HEK293 (cell line): ENCODE measurements at regions not wholly inside any gene's neighbourhood (a gene's known extent, or its start where the extent isn't known, plus 50 kb on each side); places are given as distances from the start of the nearest gene placed in this dataset.

ENCODE experiments used
- CTCF ChIA-PET: fragments of 350-600 bp; formaldehyde crosslinking; extraction: SDS; loops from one replicate; lab custom pipeline; 2021; ENCODE audit warnings: antibody characterized with exemption; lab: Yijun Ruan, JAX
- POLR2A ChIA-PET: fragments of 300-600 bp; formaldehyde crosslinking; extraction: SDS; loops from one replicate; lab custom pipeline; 2020; ENCODE audit warnings: antibody characterized with exemption, inconsistent platforms; lab: Yijun Ruan, JAX
- H3K27ac ChIP-seq: fragments of 200-500 bp; sonication (Bioruptor generic); 2 replicates; pipeline ENCODE4 v1.5.1; 2014; ENCODE audit warnings: low read depth, low read length, control low read depth, inconsistent platforms; ENCODE audit errors: extremely low read depth
- H3K36me3 ChIP-seq, 2 experiments: fragments of 200-500 bp in 1 of 2; sonication (Bioruptor generic) in 1 of 2; 1 replicate in 1 of 2; 2 replicates in 1 of 2; pipeline ENCODE4 v1.5.1; 2014 to 2017; ENCODE audit warnings: inconsistent platforms in 2 of 2, low read length in 2 of 2; ENCODE audit not compliant: control insufficient read depth in 2 of 2, insufficient read depth in 1 of 2
- H3K4me1 ChIP-seq: fragments of 200-500 bp; sonication (Bioruptor generic); 2 replicates; pipeline ENCODE4 v1.5.1; 2014; ENCODE audit warnings: mild to moderate bottlenecking, low read length, inconsistent platforms; ENCODE audit not compliant: control insufficient read depth, insufficient read depth
- H3K4me3 ChIP-seq: 2 replicates; pipeline ENCODE4 v1.5.1; 2011; ENCODE audit warnings: low read depth, mild to moderate bottlenecking, control low read depth, low read length, moderate library complexity
- H3K9me3 ChIP-seq: fragments of 200-500 bp; sonication (Bioruptor generic); 2 replicates; pipeline ENCODE4 v1.5.1; 2014; ENCODE audit warnings: low read depth, low read length, inconsistent platforms; ENCODE audit not compliant: control insufficient read depth, insufficient read depth
- BCL11B ChIP-seq: fragments of 450-650 bp; formaldehyde crosslinking; IDR thresholded peaks from 2 replicates; pipeline ENCODE4 v1.5.1; 2016; ENCODE audit warnings: low read depth, missing biosample characterization, missing genetic modification characterization
- FEZF1 ChIP-seq: fragments of 450-650 bp; formaldehyde crosslinking; IDR thresholded peaks from 2 replicates; pipeline ENCODE4 v1.5.1; 2016; ENCODE audit warnings: missing biosample characterization, missing genetic modification characterization
- GLIS1 ChIP-seq: fragments of 450-650 bp; formaldehyde crosslinking; IDR thresholded peaks from 2 replicates; pipeline ENCODE4 v1.5.1; 2016; ENCODE audit warnings: missing biosample characterization, missing genetic modification characterization
- MZF1 ChIP-seq: fragments of 450-650 bp; formaldehyde crosslinking; IDR thresholded peaks from 2 replicates; pipeline ENCODE4 v1.5.1; 2017; ENCODE audit warnings: missing biosample characterization, missing genetic modification characterization, borderline replicate concordance
- RBAK ChIP-seq: fragments of 450-650 bp; formaldehyde crosslinking; IDR thresholded peaks from 2 replicates; pipeline ENCODE4 v1.5.1; 2016; ENCODE audit warnings: missing biosample characterization, missing genetic modification characterization
- WT1 ChIP-seq: fragments of 450-650 bp; formaldehyde crosslinking; IDR thresholded peaks from 2 replicates; pipeline ENCODE4 v1.5.1; 2016; ENCODE audit warnings: missing biosample characterization, missing genetic modification characterization
- ZEB2 ChIP-seq: fragments of 450-650 bp; formaldehyde crosslinking; IDR thresholded peaks from 2 replicates; pipeline ENCODE4 v1.5.1; 2016; ENCODE audit warnings: missing biosample characterization, missing genetic modification characterization
- ZFP41 ChIP-seq: fragments of 450-650 bp; formaldehyde crosslinking; IDR thresholded peaks from 2 replicates; pipeline ENCODE4 v1.5.1; 2016; ENCODE audit warnings: missing biosample characterization, missing genetic modification characterization, borderline replicate concordance
- ZNF121 ChIP-seq: fragments of 450-650 bp; formaldehyde crosslinking; IDR thresholded peaks from 2 replicates; pipeline ENCODE4 v1.5.1; 2016; ENCODE audit warnings: missing biosample characterization, missing genetic modification characterization
- ZNF138 ChIP-seq: fragments of 450-650 bp; formaldehyde crosslinking; IDR thresholded peaks from 2 replicates; pipeline ENCODE4 v1.5.1; 2016; ENCODE audit warnings: missing biosample characterization, missing genetic modification characterization, borderline replicate concordance
- ZNF174 ChIP-seq: fragments of 450-650 bp; formaldehyde crosslinking; IDR thresholded peaks from 2 replicates; pipeline ENCODE4 v1.5.0; 2017; ENCODE audit warnings: missing biosample characterization, mild to moderate bottlenecking, missing genetic modification characterization
- ZNF175 ChIP-seq: fragments of 450-650 bp; formaldehyde crosslinking; IDR thresholded peaks from 2 replicates; pipeline ENCODE4 v1.5.1; 2016; ENCODE audit warnings: missing biosample characterization, missing genetic modification characterization
- ZNF560 ChIP-seq: fragments of 450-650 bp; formaldehyde crosslinking; IDR thresholded peaks from 2 replicates; pipeline ENCODE4 v1.5.1; 2017; ENCODE audit warnings: missing biosample characterization, missing genetic modification characterization, borderline replicate concordance
- ZNF610 ChIP-seq: fragments of 450-650 bp; formaldehyde crosslinking; IDR thresholded peaks from 2 replicates; pipeline ENCODE4 v1.5.1; 2016; ENCODE audit warnings: missing biosample characterization, missing genetic modification characterization, borderline replicate concordance
- ZNF629 ChIP-seq: fragments of 450-650 bp; formaldehyde crosslinking; IDR thresholded peaks from 2 replicates; pipeline ENCODE4 v1.5.1; 2017; ENCODE audit warnings: missing biosample characterization, missing genetic modification characterization
- ZNF660 ChIP-seq: fragments of 450-650 bp; IDR thresholded peaks from 2 replicates; pipeline ENCODE4 v1.5.1; 2018; ENCODE audit warnings: missing biosample characterization, mild to moderate bottlenecking, missing genetic modification characterization
- TF ChIP-seq, protein P1 (sequence below): fragments of 450-650 bp; formaldehyde crosslinking; IDR thresholded peaks from 2 replicates; pipeline ENCODE4 v1.5.1; 2016; ENCODE audit warnings: missing biosample characterization, missing genetic modification characterization
- TF ChIP-seq, protein P2 (sequence below): fragments of 450-650 bp; formaldehyde crosslinking; IDR thresholded peaks from 2 replicates; pipeline ENCODE4 v1.5.1; 2016; ENCODE audit warnings: missing biosample characterization, missing genetic modification characterization
- TF ChIP-seq, protein P3 (sequence below): fragments of 450-650 bp; IDR thresholded peaks from 2 replicates; pipeline ENCODE4 v1.5.1; 2018; ENCODE audit warnings: missing biosample characterization, missing genetic modification characterization

DNA sequence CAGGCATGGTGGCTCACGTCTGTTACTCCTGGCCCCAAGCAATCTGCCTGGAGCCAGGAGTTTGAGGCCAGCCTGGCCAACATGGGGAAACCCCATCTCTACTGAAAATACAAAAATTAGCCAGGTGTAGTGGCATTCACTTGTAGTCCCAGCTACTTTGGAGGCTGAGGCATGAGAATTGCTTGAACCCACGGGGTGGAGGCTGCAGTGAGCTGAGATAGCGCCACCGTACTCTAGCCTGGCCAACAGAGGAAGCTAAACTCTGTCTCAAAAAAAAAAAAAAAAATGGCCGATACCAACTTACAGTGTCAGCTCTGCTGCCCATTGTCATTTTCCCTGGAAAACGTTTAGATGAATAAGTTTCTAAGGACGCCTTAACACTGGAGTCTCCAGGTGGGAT, 489.9 kb downstream of the TFAP2A start:
- H3K4me3 ChIP-seq = no peak overlapping the region
- CTCF ChIA-PET = no interaction called here
- H3K4me1 ChIP-seq = no peaks in the 10 kb centered on the region
- TF ChIP-seq ZNF560 (tag by site-specific recombination) = no peak
- TF ChIP-seq WT1 = no peak
- no peak for TF ChIP-seq ZNF629 (tag by site-specific recombination)
- TF ChIP-seq, protein P1, sequence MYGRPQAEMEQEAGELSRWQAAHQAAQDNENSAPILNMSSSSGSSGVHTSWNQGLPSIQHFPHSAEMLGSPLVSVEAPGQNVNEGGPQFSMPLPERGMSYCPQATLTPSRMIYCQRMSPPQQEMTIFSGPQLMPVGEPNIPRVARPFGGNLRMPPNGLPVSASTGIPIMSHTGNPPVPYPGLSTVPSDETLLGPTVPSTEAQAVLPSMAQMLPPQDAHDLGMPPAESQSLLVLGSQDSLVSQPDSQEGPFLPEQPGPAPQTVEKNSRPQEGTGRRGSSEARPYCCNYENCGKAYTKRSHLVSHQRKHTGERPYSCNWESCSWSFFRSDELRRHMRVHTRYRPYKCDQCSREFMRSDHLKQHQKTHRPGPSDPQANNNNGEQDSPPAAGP (tag by site-specific recombination) = no peak
- TF ChIP-seq BCL11B (tag by site-specific recombination) = no peak
- no peak for TF ChIP-seq ZNF138 (tag by site-specific recombination)
- TF ChIP-seq ZNF174 (tag by site-specific recombination) = no peak
- no peak for TF ChIP-seq MZF1
- no peak for TF ChIP-seq ZNF660 (tag by site-specific recombination)
- TF ChIP-seq RBAK = no peak
- no peaks in the 10 kb centered on the region for H3K36me3 ChIP-seq
- no peak overlapping the region for H3K27ac ChIP-seq
- POLR2A ChIA-PET = no interaction called here
- H3K9me3 ChIP-seq = no peaks in the 10 kb centered on the region

DNA sequence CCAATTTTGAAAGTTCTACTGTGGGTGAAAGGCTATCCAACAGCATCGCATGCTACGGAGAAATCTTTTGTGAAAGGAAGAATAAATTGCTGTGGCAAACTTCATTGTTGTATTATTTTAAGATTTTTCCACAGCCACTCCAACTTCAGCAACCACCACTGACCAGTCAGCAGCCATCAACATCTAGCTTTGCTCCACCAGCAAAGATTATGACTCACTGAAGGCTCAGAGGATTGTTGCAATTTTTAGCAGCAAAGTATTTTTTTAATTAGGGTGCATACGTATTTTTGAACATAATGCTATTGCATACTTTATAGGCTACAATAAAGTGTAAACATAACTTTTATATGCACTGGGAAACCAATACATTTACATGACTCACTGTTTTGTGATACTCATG, 493.5 kb downstream of the TFAP2A start:
- no peaks in the 10 kb centered on the region for H3K9me3 ChIP-seq
- no peak overlapping the region for H3K4me3 ChIP-seq
- H3K27ac ChIP-seq = no peak overlapping the region
- POLR2A ChIA-PET = no interaction called here
- TF ChIP-seq, protein P1 (tag by site-specific recombination) = no peak
- TF ChIP-seq RBAK = no peak
- no peak for TF ChIP-seq ZFP41
- TF ChIP-seq GLIS1 = no peak
- TF ChIP-seq, protein P2, sequence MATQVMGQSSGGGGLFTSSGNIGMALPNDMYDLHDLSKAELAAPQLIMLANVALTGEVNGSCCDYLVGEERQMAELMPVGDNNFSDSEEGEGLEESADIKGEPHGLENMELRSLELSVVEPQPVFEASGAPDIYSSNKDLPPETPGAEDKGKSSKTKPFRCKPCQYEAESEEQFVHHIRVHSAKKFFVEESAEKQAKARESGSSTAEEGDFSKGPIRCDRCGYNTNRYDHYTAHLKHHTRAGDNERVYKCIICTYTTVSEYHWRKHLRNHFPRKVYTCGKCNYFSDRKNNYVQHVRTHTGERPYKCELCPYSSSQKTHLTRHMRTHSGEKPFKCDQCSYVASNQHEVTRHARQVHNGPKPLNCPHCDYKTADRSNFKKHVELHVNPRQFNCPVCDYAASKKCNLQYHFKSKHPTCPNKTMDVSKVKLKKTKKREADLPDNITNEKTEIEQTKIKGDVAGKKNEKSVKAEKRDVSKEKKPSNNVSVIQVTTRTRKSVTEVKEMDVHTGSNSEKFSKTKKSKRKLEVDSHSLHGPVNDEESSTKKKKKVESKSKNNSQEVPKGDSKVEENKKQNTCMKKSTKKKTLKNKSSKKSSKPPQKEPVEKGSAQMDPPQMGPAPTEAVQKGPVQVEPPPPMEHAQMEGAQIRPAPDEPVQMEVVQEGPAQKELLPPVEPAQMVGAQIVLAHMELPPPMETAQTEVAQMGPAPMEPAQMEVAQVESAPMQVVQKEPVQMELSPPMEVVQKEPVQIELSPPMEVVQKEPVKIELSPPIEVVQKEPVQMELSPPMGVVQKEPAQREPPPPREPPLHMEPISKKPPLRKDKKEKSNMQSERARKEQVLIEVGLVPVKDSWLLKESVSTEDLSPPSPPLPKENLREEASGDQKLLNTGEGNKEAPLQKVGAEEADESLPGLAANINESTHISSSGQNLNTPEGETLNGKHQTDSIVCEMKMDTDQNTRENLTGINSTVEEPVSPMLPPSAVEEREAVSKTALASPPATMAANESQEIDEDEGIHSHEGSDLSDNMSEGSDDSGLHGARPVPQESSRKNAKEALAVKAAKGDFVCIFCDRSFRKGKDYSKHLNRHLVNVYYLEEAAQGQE = no peak
- TF ChIP-seq ZEB2 (tag by site-specific recombination) = no peak
- TF ChIP-seq FEZF1 (tag by site-specific recombination) = no peak
- TF ChIP-seq ZNF175 (tag by site-specific recombination) = no peak
- TF ChIP-seq, protein P3, sequence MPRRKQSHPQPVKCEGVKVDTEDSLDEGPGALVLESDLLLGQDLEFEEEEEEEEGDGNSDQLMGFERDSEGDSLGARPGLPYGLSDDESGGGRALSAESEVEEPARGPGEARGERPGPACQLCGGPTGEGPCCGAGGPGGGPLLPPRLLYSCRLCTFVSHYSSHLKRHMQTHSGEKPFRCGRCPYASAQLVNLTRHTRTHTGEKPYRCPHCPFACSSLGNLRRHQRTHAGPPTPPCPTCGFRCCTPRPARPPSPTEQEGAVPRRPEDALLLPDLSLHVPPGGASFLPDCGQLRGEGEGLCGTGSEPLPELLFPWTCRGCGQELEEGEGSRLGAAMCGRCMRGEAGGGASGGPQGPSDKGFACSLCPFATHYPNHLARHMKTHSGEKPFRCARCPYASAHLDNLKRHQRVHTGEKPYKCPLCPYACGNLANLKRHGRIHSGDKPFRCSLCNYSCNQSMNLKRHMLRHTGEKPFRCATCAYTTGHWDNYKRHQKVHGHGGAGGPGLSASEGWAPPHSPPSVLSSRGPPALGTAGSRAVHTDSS (tag by site-specific recombination) = no peak
- TF ChIP-seq ZNF610 = no peak
- no peak for TF ChIP-seq ZNF121 (tag by site-specific recombination)
- H3K4me1 ChIP-seq = no peaks in the 10 kb centered on the region
- no peaks in the 10 kb centered on the region for H3K36me3 ChIP-seq
- CTCF ChIA-PET = interaction anchor here (0.6 kb wide), 1 partner anchor 1408 kb away, joined by 3 read pairs; no protein-coding TSS in a partner anchor
